Activated CD8-positive, alpha-beta T cell treated with anti-CD3 and anti-CD28 coated beads for 36 hours (primary cell): ENCODE measurements at regions not wholly inside any gene's neighbourhood (a gene's known extent, or its start where the extent isn't known, plus 50 kb on each side); places are given as distances from the start of the nearest gene placed in this dataset.

ENCODE experiments used
- ATAC-seq: fragments of 200-7000 bp; cut with Tn5 transposase; one replicate; pipeline ENCODE4 v1.10.0; 2021; ENCODE audit warnings: mild to moderate bottlenecking, moderate library complexity
- CTCF ChIA-PET: fragments of 350-600 bp; sonication (Branson Sonifier 250); formaldehyde crosslinking; loops from one replicate; lab custom pipeline; 2021; ENCODE audit warnings: antibody characterized with exemption; lab: Charles Lee
- POLR2A ChIA-PET: fragments of 350-600 bp; sonication (Branson Sonifier 250); formaldehyde crosslinking; loops from one replicate; lab custom pipeline; 2021; ENCODE audit warnings: antibody characterized with exemption; lab: Charles Lee
- DNase-seq: peaks from one replicate; pipeline ENCODE4 v3.0.0-alpha.2; 2020
- H3K27ac Mint-ChIP-seq: one replicate; pipeline ENCODE4 v1.8.0; 2021; ENCODE audit warnings: mild to moderate bottlenecking, mixed read lengths
- H3K27me3 Mint-ChIP-seq: one replicate; pipeline ENCODE4 v1.8.0; 2021; ENCODE audit warnings: mixed read lengths
- H3K36me3 Mint-ChIP-seq: one replicate; pipeline ENCODE4 v1.8.0; 2021; ENCODE audit warnings: low read depth, mixed read lengths
- H3K4me1 Mint-ChIP-seq: one replicate; pipeline ENCODE4 v1.8.0; 2021; ENCODE audit warnings: low read depth, mixed read lengths
- H3K4me3 Mint-ChIP-seq: one replicate; pipeline ENCODE4 v1.8.0; 2021; ENCODE audit warnings: mild to moderate bottlenecking, moderate library complexity, mixed read lengths
- H3K9me3 Mint-ChIP-seq: one replicate; pipeline ENCODE4 v1.8.0; 2021; ENCODE audit warnings: mixed read lengths
- intact Hi-C: fragments of 100-400 bp; cut with micrococcal nuclease; formaldehyde crosslinking; loops from one replicate; pipeline ENCODE4 v1.10.0; 2022
- TF ChIP-seq, protein P1 (sequence below): fragments of 200-600 bp; IDR thresholded peaks from one replicate; pipeline ENCODE4 v1.8.0; 2022; ENCODE audit warnings: antibody characterized with exemption, mild to moderate bottlenecking

DNA sequence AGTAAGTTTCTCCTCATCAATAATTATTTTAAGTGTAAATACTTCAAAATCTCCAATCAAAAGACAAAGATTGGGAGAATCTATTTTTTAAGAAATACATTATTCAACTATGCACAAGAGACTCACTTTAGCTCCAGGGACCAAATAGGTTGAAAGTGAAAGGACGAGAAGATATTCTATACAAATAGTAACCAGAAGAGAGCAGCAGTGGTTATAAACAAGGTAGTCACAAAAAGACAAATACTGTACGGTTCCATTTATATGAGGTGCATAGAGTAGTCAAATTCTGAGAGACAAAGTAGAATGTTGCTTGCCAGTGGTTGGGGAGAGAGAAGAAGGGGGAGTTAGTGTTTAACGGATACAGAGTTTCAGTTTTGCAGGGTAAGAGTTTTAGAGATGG, 69.8 kb downstream of the POU3F3 start:
- Mint-ChIP-seq H3K36me3 (no peaks in the 10 kb centered on the region), H3K9me3 (peaks cover 5% of the 10 kb centered on the region), H3K4me1 (no peaks in the 10 kb centered on the region), H3K27me3 (peaks cover 3% of the 10 kb centered on the region), H3K4me3 (no peak overlapping the region), H3K27ac (no peak overlapping the region)
- no peak for DNase-seq
- CTCF ChIA-PET: interaction anchor here (1.6 kb wide), 2 partner anchors 17 to 53 kb away, joined by 4 to 5 read pairs; no protein-coding TSS in a partner anchor
- no peak for ATAC-seq
- intact Hi-C loops: no loop called here
- POLR2A ChIA-PET: no interaction called here
- TF ChIP-seq, protein P1, sequence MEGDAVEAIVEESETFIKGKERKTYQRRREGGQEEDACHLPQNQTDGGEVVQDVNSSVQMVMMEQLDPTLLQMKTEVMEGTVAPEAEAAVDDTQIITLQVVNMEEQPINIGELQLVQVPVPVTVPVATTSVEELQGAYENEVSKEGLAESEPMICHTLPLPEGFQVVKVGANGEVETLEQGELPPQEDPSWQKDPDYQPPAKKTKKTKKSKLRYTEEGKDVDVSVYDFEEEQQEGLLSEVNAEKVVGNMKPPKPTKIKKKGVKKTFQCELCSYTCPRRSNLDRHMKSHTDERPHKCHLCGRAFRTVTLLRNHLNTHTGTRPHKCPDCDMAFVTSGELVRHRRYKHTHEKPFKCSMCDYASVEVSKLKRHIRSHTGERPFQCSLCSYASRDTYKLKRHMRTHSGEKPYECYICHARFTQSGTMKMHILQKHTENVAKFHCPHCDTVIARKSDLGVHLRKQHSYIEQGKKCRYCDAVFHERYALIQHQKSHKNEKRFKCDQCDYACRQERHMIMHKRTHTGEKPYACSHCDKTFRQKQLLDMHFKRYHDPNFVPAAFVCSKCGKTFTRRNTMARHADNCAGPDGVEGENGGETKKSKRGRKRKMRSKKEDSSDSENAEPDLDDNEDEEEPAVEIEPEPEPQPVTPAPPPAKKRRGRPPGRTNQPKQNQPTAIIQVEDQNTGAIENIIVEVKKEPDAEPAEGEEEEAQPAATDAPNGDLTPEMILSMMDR: no peak

GRCh38 chr2:104929663-104930062, 75.7 kb downstream of the POU3F3 start:
- Mint-ChIP-seq H3K9me3 (no peaks in the 10 kb centered on the region), H3K4me3 (no peak overlapping the region), H3K36me3 (no peaks in the 10 kb centered on the region), H3K4me1 (no peaks in the 10 kb centered on the region), H3K27me3 (peaks cover 4% of the 10 kb centered on the region), H3K27ac (no peak overlapping the region)
- CTCF ChIA-PET: no interaction called here
- POLR2A ChIA-PET: no interaction called here
- ATAC-seq: no peak
- DNase-seq: no peak
- intact Hi-C loops: no loop called here
- TF ChIP-seq, protein P1: no peak

DNA sequence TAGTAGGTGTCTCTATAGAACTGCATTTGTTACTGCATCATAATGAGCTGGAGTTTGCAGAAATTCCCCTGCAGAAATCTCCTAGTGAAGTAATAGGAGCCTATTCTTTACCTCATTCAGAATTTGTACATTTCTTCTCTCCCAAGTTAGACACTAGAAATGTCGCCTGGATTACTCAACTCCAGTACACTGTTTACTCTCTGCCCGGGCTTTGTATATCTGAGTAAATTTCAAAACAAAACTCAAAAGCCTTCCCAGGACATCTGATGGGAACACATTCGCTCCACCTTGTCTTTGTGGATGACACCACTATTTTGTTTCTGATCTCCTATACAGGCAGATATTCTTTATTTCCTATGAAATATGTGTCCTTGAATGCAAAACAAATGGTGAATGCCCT, 76.8 kb downstream of the POU3F3 start:
- no peak for DNase-seq
- ChIA-PET CTCF (no interaction called here), POLR2A (no interaction called here)
- no peaks in the 10 kb centered on the region for H3K4me1 Mint-ChIP-seq
- TF ChIP-seq, protein P1: no peak
- H3K36me3 Mint-ChIP-seq: no peaks in the 10 kb centered on the region
- no peak overlapping the region for H3K4me3 Mint-ChIP-seq
- no peak for ATAC-seq
- no peaks in the 10 kb centered on the region for H3K9me3 Mint-ChIP-seq
- peaks cover 4% of the 10 kb centered on the region for H3K27me3 Mint-ChIP-seq
- intact Hi-C loops: no loop called here
- H3K27ac Mint-ChIP-seq: no peak overlapping the region

- DNase-seq: no peak
- Mint-ChIP-seq H3K9me3 (no peaks in the 10 kb centered on the region), H3K4me3 (no peak overlapping the region), H3K27ac (no peak overlapping the region), H3K36me3 (no peaks in the 10 kb centered on the region), H3K27me3 (peaks cover 1% of the 10 kb centered on the region), H3K4me1 (no peaks in the 10 kb centered on the region)
- ChIA-PET POLR2A (no interaction called here), CTCF (no interaction called here)
- intact Hi-C loops: no loop called here
- no peak for ATAC-seq
- TF ChIP-seq, protein P1: no peak
Measured at GRCh38 chr2:104932243-104932642, 78.3 kb downstream of the POU3F3 start.

GRCh38 chr2:104933151-104933917, 79.4 kb downstream of the POU3F3 start:
- TF ChIP-seq, protein P1: no peak
- no peak for ATAC-seq
- Mint-ChIP-seq H3K36me3 (no peaks in the 10 kb centered on the region), H3K9me3 (no peaks in the 10 kb centered on the region), H3K4me1 (peaks cover 3% of the 10 kb centered on the region), H3K27ac (no peak overlapping the region), H3K27me3 (peaks cover 4% of the 10 kb centered on the region), H3K4me3 (no peak overlapping the region)
- no peak for DNase-seq
- CTCF ChIA-PET: interaction anchor here (0.9 kb wide), 1 partner anchor 181 kb away, joined by 3 read pairs; no protein-coding TSS in a partner anchor
- intact Hi-C loops: no loop called here
- POLR2A ChIA-PET: no interaction called here
